ENCODE measurements at regions not wholly inside any gene's neighbourhood (a gene's known extent, or its start where the extent isn't known, plus 50 kb on each side); places are given as distances from the start of the nearest gene placed in this dataset.
A peak's percentile ranks its signal among the peaks of the same experiment; 100 is the strongest.

DNA sequence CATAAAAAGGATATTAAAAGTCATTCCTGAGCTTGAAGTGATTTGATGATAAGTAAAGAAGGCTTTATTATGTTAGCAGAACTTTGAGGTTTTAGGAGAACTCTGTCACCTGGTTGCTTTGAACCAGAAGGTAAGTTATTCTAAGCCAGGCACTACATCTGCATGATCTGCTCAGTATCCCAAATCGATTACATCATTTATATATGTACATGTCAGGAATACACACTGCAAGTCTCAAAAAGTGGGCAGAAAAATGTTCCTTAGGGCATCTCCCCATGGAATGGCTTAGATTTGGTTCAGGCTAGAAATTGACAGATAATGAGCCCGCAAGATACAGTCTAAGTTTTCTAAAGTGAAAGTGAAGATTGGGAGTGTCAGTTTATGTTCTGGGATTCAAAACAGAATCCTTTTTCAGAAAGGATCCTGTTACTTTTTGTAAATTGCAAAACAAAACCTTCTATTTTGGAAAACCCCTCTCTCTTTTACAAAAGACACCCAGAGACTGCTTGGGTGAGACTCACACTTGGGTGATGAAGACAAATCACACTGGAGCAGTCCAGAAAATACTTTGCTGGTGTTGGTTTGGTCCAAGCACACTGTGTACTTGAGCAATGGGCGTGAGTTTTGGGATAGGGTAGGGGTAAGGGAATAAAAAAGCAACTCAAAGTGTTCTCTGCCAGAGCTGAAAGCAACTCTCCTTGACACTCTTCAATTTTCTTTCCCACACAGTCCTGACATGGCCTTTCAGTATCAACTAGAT, 114.5 kb downstream of the FOXD1 start:
- H3K4me3 Mint-ChIP-seq: no peak overlapping the region
- peaks cover 0 to 7% (median 0%) of the 10 kb centered on the region in 3 donors for H3K36me3 Mint-ChIP-seq
- H3K9me3 Mint-ChIP-seq: peaks cover 10 to 23% (median 20%) of the 10 kb centered on the region in 5 donors
- H3K4me1 Mint-ChIP-seq: no peaks in the 10 kb centered on the region
- no peak overlapping the region for H3K27ac ChIP-seq (ENCODE audit: low read depth, low read length)
- no peaks in the 10 kb centered on the region for H3K4me1 ChIP-seq (ENCODE audit: insufficient read depth, low read length)
- DNase-seq: no peak
- peaks cover 38 to 84% of the 10 kb centered on the region in 2 donors for H3K27me3 Mint-ChIP-seq
- no peak overlapping the region for H3K4me3 ChIP-seq (ENCODE audit: low read length)
- ChIA-PET CTCF (no interaction called here), POLR2A (no interaction called here)
- H3K27me3 ChIP-seq (ENCODE audit: insufficient read depth, low read length, poor library complexity, severe bottlenecking): no peaks in the 10 kb centered on the region
- no peak overlapping the region for H3K27ac Mint-ChIP-seq
- H3K9me3 ChIP-seq (ENCODE audit: low read length): no peaks in the 10 kb centered on the region
- H3K36me3 ChIP-seq (ENCODE audit: insufficient read depth, low read length): no peaks in the 10 kb centered on the region

DNA sequence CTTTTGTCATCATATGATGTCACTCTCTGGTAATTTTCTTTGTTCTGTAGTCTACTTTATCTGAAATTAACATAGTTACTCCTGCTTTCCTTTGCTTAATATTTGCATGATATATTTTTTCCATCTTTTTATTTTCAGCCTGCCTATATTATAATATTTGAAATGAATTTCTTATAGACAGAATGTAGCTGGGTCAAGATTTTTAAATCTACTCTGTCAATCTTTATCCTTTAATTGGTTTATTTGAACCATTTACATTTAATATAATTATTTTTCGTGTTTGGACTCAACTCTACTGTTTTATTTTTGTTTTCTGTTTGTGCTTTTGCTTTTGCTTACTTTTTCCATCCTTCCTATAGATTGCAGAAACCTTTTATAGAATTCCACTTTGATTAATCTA, 118.0 kb downstream of the FOXD1 start:
- ChIA-PET POLR2A (no interaction called here), CTCF (no interaction called here)
- Histone ChIP-seq H3K36me3 (ENCODE audit: insufficient read depth, low read length) (no peaks in the 10 kb centered on the region), H3K27me3 (ENCODE audit: insufficient read depth, low read length, poor library complexity, severe bottlenecking) (no peaks in the 10 kb centered on the region), H3K27ac (ENCODE audit: low read depth, low read length) (no peak overlapping the region), H3K4me1 (ENCODE audit: insufficient read depth, low read length) (no peaks in the 10 kb centered on the region), H3K4me3 (ENCODE audit: low read length) (no peak overlapping the region), H3K9me3 (ENCODE audit: low read length) (no peaks in the 10 kb centered on the region)
- Mint-ChIP-seq H3K36me3 (peaks cover 0 to 7% (median 0%) of the 10 kb centered on the region in 3 donors), H3K27me3 (peaks cover 39 to 65% of the 10 kb centered on the region in 2 donors), H3K4me3 (no peak overlapping the region), H3K9me3 (peaks cover 10 to 23% (median 20%) of the 10 kb centered on the region in 5 donors), H3K27ac (no peak overlapping the region), H3K4me1 (no peaks in the 10 kb centered on the region)
- no peak for DNase-seq

GRCh38 chr5:73328640-73329039, 119.9 kb downstream of the FOXD1 start:
- no peak overlapping the region for H3K4me3 ChIP-seq (ENCODE audit: low read length)
- peaks cover 10 to 23% (median 20%) of the 10 kb centered on the region in 5 donors for H3K9me3 Mint-ChIP-seq
- H3K36me3 ChIP-seq (ENCODE audit: insufficient read depth, low read length): no peaks in the 10 kb centered on the region
- no peaks in the 10 kb centered on the region for H3K9me3 ChIP-seq (ENCODE audit: low read length)
- H3K27me3 Mint-ChIP-seq: peaks cover 29 to 55% of the 10 kb centered on the region in 2 donors
- DNase-seq: no peak
- no peak overlapping the region for H3K4me3 Mint-ChIP-seq
- H3K27ac ChIP-seq (ENCODE audit: low read depth, low read length): no peak overlapping the region
- H3K27me3 ChIP-seq (ENCODE audit: insufficient read depth, low read length, poor library complexity, severe bottlenecking): no peaks in the 10 kb centered on the region
- CTCF ChIA-PET: no interaction called here
- H3K27ac Mint-ChIP-seq: no peak overlapping the region
- no peaks in the 10 kb centered on the region for H3K4me1 Mint-ChIP-seq
- no peaks in the 10 kb centered on the region for H3K4me1 ChIP-seq (ENCODE audit: insufficient read depth, low read length)
- POLR2A ChIA-PET: no interaction called here
- H3K36me3 Mint-ChIP-seq: peaks cover 0 to 7% (median 0%) of the 10 kb centered on the region in 3 donors

DNA sequence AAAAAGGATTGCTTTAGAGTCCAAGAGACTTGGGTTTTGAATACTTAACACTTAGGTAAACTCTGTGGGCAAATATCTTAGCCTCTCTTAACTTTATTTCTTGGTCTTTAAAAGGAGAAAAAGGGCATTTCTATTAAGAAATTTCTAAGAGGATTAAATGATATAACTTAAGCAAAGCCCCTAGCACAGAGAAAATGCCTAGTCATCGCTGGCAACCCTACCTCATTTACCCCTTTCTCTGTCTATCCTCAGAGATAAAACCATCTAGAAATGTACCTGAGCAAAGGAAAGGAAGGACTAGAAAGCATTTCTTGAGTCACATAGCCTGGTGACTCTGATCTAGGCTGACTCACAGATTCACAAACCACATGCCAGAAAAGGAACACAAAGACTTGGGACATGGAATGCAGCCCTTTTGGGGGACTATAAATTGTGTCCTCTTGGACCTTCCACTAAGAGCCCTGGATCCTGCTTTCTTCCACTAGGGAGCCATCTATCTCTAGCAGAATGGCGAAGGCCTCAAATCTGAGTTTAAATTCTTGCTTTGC, 120.6 kb downstream of the FOXD1 start:
- Mint-ChIP-seq H3K9me3 (peaks cover 10 to 23% (median 20%) of the 10 kb centered on the region in 5 donors), H3K27ac (peak overlapping the region in 1 of 8 donors; percentile 81)
- POLR2A ChIA-PET: no interaction called here

DNA sequence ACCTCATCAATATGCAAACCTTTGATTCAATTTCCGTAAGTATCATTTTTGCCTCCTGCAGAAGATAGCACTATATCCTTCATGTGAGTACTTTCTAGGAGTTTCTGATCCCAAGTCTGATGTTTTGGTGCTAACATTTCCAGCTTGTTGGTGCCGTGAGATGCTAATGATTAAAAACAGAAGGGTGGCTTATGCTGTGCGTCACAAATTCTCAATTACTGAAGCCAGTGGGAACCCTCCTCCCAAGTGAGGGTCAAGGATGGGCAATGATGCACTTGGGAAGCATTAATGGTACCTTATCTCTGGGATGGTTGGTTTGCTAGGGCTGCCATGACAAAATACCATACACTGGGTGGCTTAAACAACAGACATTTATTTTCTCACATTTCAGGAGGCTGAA, 123.0 kb downstream of the FOXD1 start:
- POLR2A ChIA-PET: no interaction called here

More for the DNA sequence above, 120.6 kb downstream of the FOXD1 start:
- H3K36me3 Mint-ChIP-seq: peaks cover 0 to 7% (median 0%) of the 10 kb centered on the region in 3 donors
- Histone ChIP-seq H3K27me3 (ENCODE audit: insufficient read depth, low read length, poor library complexity, severe bottlenecking) (no peaks in the 10 kb centered on the region), H3K4me3 (ENCODE audit: low read length) (no peak overlapping the region), H3K36me3 (ENCODE audit: insufficient read depth, low read length) (no peaks in the 10 kb centered on the region), H3K4me1 (ENCODE audit: insufficient read depth, low read length) (no peaks in the 10 kb centered on the region), H3K27ac (ENCODE audit: low read depth, low read length) (no peak overlapping the region), H3K9me3 (ENCODE audit: low read length) (no peaks in the 10 kb centered on the region)
- H3K4me3 Mint-ChIP-seq: no peak overlapping the region
- H3K27me3 Mint-ChIP-seq: peaks cover 25 to 56% of the 10 kb centered on the region in 2 donors
- no peaks in the 10 kb centered on the region for H3K4me1 Mint-ChIP-seq
- CTCF ChIA-PET: no interaction called here
- DNase-seq: no peak

GRCh38 chr5:73323466-73323865, 125.1 kb downstream of the FOXD1 start:
- H3K27ac ChIP-seq (ENCODE audit: low read depth, low read length): no peak overlapping the region
- Mint-ChIP-seq H3K27me3 (peaks cover 19 to 56% of the 10 kb centered on the region in 2 donors), H3K9me3 (no peaks in the 10 kb centered on the region), H3K4me1 (no peaks in the 10 kb centered on the region), H3K27ac (no peak overlapping the region), H3K36me3 (no peaks in the 10 kb centered on the region), H3K4me3 (no peak overlapping the region)
- no peaks in the 10 kb centered on the region for H3K27me3 ChIP-seq (ENCODE audit: insufficient read depth, low read length, poor library complexity, severe bottlenecking)
- ChIA-PET CTCF (no interaction called here), POLR2A (no interaction called here)
- DNase-seq: no peak
- H3K36me3 ChIP-seq (ENCODE audit: insufficient read depth, low read length): no peaks in the 10 kb centered on the region
- H3K4me3 ChIP-seq (ENCODE audit: low read length): no peak overlapping the region
- no peaks in the 10 kb centered on the region for H3K9me3 ChIP-seq (ENCODE audit: low read length)
- no peaks in the 10 kb centered on the region for H3K4me1 ChIP-seq (ENCODE audit: insufficient read depth, low read length)

More for the DNA sequence above, 123.0 kb downstream of the FOXD1 start:
- Mint-ChIP-seq H3K9me3 (peaks cover 3 to 7% (median 5%) of the 10 kb centered on the region in 5 donors), H3K27ac (no peak overlapping the region), H3K27me3 (peaks cover 20 to 47% of the 10 kb centered on the region in 2 donors), H3K4me1 (no peaks in the 10 kb centered on the region), H3K4me3 (no peak overlapping the region), H3K36me3 (no peaks in the 10 kb centered on the region)
- Histone ChIP-seq H3K9me3 (ENCODE audit: low read length) (no peaks in the 10 kb centered on the region), H3K36me3 (ENCODE audit: insufficient read depth, low read length) (no peaks in the 10 kb centered on the region), H3K27ac (ENCODE audit: low read depth, low read length) (no peak overlapping the region), H3K27me3 (ENCODE audit: insufficient read depth, low read length, poor library complexity, severe bottlenecking) (no peaks in the 10 kb centered on the region), H3K4me1 (ENCODE audit: insufficient read depth, low read length) (no peaks in the 10 kb centered on the region), H3K4me3 (ENCODE audit: low read length) (no peak overlapping the region)
- CTCF ChIA-PET: no interaction called here
- DNase-seq: no peak

DNA sequence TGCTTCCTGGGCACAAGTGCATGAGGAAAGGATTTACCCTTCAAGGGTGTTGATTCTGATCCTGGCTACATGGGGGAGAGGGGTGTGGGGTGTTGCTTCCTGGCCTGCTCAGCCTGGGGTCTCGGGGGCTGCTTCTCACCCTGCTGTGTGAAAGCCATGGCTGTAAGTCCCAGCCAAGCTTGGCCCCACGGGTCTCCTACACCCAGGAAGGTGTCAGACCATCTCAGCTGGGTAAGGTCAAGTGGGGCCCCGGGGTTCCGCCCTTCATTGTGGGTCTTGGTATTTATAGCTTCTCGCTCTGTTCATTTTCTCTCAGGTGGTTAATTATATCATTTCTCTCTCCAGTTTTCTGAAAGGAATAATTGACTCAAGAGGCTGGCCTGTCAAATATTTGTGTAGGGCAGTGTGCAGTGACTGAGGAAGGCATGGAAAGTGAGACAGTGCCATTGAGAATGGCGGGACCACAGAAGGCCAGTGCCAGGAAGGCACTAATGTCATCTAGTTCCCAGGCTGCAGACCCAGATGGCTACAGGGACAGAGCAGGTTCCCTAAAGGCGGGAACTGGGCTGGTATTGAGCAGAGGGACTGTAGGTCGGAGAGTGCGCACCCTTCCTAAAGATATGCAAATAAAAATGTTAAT, 126.0 kb downstream of the FOXD1 start:
- Mint-ChIP-seq H3K36me3 (no peaks in the 10 kb centered on the region), H3K4me3 (no peak overlapping the region), H3K9me3 (no peaks in the 10 kb centered on the region), H3K27ac (no peak overlapping the region), H3K27me3 (peaks cover 22 to 63% of the 10 kb centered on the region in 2 donors), H3K4me1 (no peaks in the 10 kb centered on the region)
- Histone ChIP-seq H3K36me3 (ENCODE audit: insufficient read depth, low read length) (no peaks in the 10 kb centered on the region), H3K9me3 (ENCODE audit: low read length) (no peaks in the 10 kb centered on the region), H3K27ac (ENCODE audit: low read depth, low read length) (no peak overlapping the region), H3K4me3 (ENCODE audit: low read length) (no peak overlapping the region), H3K27me3 (ENCODE audit: insufficient read depth, low read length, poor library complexity, severe bottlenecking) (no peaks in the 10 kb centered on the region), H3K4me1 (ENCODE audit: insufficient read depth, low read length) (no peaks in the 10 kb centered on the region)
- POLR2A ChIA-PET: no interaction called here
- CTCF ChIA-PET: no interaction called here
- no peak for DNase-seq

DNA sequence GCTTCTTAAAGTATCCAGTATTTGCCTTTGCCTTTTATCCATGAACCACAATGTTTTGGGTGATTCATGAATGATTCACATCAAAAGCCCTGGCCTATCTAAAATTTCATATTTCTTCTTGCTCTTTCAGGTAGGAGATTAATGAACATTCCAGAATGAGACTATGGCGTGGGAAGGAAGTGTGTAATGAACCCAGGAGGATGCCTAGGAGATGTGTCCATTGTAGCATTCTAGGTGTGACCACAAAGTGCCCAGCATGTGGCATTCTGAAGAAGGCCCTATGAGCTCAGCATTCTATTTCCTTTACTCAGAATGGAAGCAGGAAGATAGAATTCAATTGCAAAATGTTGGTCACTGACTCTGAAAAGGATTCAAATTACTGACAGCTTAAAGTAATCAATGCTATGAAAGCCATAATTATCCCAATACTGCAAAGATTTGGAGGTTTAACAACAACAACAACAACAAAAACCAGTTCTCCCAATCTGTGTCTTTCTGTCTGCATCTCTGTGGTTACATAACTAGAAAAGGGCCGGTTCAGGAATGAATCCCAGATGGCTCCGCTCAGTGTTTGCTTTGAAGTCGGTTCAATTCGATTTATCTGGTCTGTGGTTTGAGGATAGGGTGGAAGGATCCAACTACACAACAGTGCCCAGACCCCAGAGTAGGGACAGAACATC, 126.7 kb downstream of the FOXD1 start:
- ChIA-PET CTCF (interaction anchor here (1.0 kb wide), 1 partner anchor 10 kb away, joined by 3 read pairs; no protein-coding TSS in a partner anchor), POLR2A (no interaction called here)
- no peaks in the 10 kb centered on the region for H3K36me3 ChIP-seq (ENCODE audit: insufficient read depth, low read length)
- DNase-seq: no peak
- H3K4me1 ChIP-seq (ENCODE audit: insufficient read depth, low read length): no peaks in the 10 kb centered on the region
- H3K9me3 ChIP-seq (ENCODE audit: low read length): no peaks in the 10 kb centered on the region
- Mint-ChIP-seq H3K4me1 (no peaks in the 10 kb centered on the region), H3K27me3 (peaks cover 28 to 70% of the 10 kb centered on the region in 2 donors), H3K4me3 (no peak overlapping the region), H3K9me3 (no peaks in the 10 kb centered on the region), H3K36me3 (no peaks in the 10 kb centered on the region), H3K27ac (no peak overlapping the region)
- peaks cover under 1% of the 10 kb centered on the region for H3K27me3 ChIP-seq (ENCODE audit: insufficient read depth, low read length, poor library complexity, severe bottlenecking)
- H3K27ac ChIP-seq (ENCODE audit: low read depth, low read length): no peak overlapping the region
- no peak overlapping the region for H3K4me3 ChIP-seq (ENCODE audit: low read length)

Measured in CD8-positive, alpha-beta memory T cell (primary cell).